HUES48 (cell line): ENCODE measurements at regions not wholly inside any gene's neighbourhood (a gene's known extent, or its start where the extent isn't known, plus 50 kb on each side); places are given as distances from the start of the nearest gene placed in this dataset.

Experiments
- H3K27ac ChIP-seq: one replicate; pipeline ENCODE4 v1.7.0; 2013; ENCODE audit warnings: low read depth, low read length, inconsistent platforms
- H3K27me3 ChIP-seq: 2 replicates; pipeline ENCODE4 v1.6.1; 2013; ENCODE audit warnings: mild to moderate bottlenecking, low read length; ENCODE audit not compliant: control insufficient read depth, insufficient read depth
- H3K36me3 ChIP-seq: 2 replicates; pipeline ENCODE4 v1.6.1; 2013; ENCODE audit warnings: low read length; ENCODE audit not compliant: control insufficient read depth, insufficient read depth
- H3K4me1 ChIP-seq: 2 replicates; pipeline ENCODE4 v1.6.1; 2013; ENCODE audit warnings: mild to moderate bottlenecking, low read length; ENCODE audit not compliant: control insufficient read depth, insufficient read depth
- H3K4me3 ChIP-seq: 2 replicates; pipeline ENCODE4 v1.5.1; 2013; ENCODE audit warnings: mild to moderate bottlenecking, low read depth, low read length
- H3K9ac ChIP-seq: 2 replicates; pipeline ENCODE4 v1.6.1; 2013; ENCODE audit warnings: mild to moderate bottlenecking, low read depth, low read length, moderate library complexity
- H3K9me3 ChIP-seq: 2 replicates; pipeline ENCODE4 v1.6.1; 2013; ENCODE audit warnings: low read length; ENCODE audit not compliant: control insufficient read depth, insufficient read depth

DNA sequence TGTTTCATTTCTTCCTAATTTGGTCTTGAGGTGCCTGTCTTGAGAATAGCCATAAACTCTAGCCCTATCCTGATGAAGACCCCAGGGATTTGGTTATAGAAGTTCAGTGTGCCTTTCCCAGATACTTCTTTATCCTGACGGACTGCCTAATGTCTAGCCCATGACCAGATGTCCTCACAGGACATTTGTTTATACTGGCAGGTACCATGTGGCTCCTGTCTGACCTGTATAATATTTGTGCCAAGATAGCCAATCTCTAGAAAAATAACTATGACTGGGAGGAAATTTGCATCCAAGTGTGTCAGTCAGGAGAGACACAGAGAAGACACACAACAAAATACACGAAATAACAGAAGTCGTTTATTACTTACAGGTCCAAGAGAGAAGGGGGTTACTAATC is 69.2 kb upstream of the MIR17HG start:
- no peaks in the 10 kb centered on the region for H3K9me3 ChIP-seq
- H3K36me3 ChIP-seq: no peaks in the 10 kb centered on the region
- no peak overlapping the region for H3K9ac ChIP-seq
- no peak overlapping the region for H3K4me3 ChIP-seq
- H3K27ac ChIP-seq: no peak overlapping the region
- no peaks in the 10 kb centered on the region for H3K27me3 ChIP-seq
- no peaks in the 10 kb centered on the region for H3K4me1 ChIP-seq

DNA sequence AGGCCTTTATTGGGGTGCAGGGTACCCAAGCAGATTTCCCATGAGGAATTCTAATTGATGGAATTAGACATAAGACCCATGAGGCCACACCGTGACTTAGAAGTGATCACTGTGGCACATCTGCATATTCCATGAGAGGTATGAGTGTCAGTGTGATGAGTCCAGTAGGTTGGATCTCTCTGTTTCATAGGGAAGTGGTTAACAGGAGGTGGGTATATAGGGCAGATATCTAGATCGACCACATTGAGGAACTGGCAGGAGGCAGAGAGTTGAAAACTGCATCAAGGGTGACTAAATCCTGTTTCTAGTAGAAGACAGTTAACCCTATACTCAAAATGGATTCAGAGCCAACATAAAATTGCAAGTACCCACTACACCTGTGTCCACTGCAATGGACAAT is 68.6 kb upstream of the MIR17HG start:
- no peak overlapping the region for H3K9ac ChIP-seq
- no peaks in the 10 kb centered on the region for H3K4me1 ChIP-seq
- no peaks in the 10 kb centered on the region for H3K27me3 ChIP-seq

DNA sequence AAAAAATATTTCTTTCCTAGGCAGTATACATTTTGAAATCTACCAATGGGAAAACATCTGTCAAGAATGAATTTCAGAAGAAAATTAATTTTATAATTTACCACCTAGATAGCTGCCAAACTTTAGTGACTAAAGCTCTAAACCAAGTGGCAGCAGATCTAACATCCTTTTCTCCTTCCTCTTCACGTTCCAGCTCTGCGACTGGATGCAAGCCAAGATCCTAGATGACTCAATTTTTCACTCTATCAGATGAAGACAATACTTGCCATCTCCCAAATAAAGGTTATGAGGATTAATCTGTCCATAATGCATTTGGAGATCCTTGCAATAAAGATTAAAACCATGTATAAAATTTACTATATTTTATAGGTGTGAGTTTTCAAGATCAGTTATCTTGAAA is 66.7 kb upstream of the MIR17HG start:
- Histone ChIP-seq H3K4me3 (no peak overlapping the region), H3K27ac (no peak overlapping the region), H3K27me3 (no peaks in the 10 kb centered on the region), H3K9me3 (no peaks in the 10 kb centered on the region), H3K36me3 (no peaks in the 10 kb centered on the region), H3K4me1 (no peaks in the 10 kb centered on the region), H3K9ac (no peak overlapping the region)

More for the DNA sequence above, 68.6 kb upstream of the MIR17HG start:
- H3K36me3 ChIP-seq: no peaks in the 10 kb centered on the region
- H3K9me3 ChIP-seq: no peaks in the 10 kb centered on the region
- H3K4me3 ChIP-seq: no peak overlapping the region
- no peak overlapping the region for H3K27ac ChIP-seq

DNA sequence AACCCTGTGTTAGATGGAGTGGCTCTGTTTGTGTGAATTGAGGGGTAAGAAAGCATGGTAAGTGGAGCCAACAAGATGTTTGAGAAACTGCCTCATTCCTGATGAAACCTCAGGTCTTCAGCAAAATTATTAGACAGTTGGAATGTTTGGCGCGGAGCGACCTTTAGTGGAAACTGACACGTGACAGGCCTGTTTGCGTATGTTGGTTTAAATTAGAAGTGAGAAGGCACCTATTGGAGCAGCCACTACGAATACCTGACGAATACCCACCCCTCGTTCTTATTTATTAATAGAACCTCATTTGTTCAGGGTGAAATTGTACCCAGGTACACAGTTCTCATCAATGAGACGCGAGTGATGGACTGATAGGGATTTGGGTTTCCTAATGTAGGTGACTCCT is 63.2 kb upstream of the MIR17HG start:
- no peaks in the 10 kb centered on the region for H3K36me3 ChIP-seq
- no peaks in the 10 kb centered on the region for H3K4me1 ChIP-seq
- H3K27ac ChIP-seq: no peak overlapping the region
- peaks cover 4% of the 10 kb centered on the region; the same call in 1 of the 2 replicates for H3K9me3 ChIP-seq
- no peak overlapping the region for H3K4me3 ChIP-seq
- H3K27me3 ChIP-seq: no peaks in the 10 kb centered on the region
- no peak overlapping the region for H3K9ac ChIP-seq

DNA sequence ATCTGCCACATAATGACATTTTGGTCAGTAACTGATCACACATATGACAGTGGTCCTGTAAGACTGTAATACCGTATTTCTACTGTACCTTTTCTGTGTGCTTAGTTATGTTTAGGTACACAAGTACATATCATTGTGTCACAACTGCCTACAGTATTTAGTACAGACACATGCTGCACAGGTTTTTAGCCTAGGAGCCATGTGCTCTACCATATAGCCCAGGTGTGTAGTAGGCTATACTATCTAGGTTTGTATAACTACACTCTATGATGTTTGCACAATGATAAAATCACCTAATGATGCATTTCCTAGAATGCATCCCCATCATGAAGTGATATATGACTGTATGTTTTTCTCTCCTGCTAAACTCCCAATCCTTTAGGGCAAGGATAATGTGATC is 61.2 kb upstream of the MIR17HG start:
- H3K27me3 ChIP-seq: no peaks in the 10 kb centered on the region
- H3K36me3 ChIP-seq: no peaks in the 10 kb centered on the region
- H3K27ac ChIP-seq: no peak overlapping the region
- H3K4me1 ChIP-seq: no peaks in the 10 kb centered on the region
- no peak overlapping the region for H3K9ac ChIP-seq
- H3K9me3 ChIP-seq: peaks cover 4% of the 10 kb centered on the region; the same call in 1 of the 2 replicates
- H3K4me3 ChIP-seq: no peak overlapping the region

DNA sequence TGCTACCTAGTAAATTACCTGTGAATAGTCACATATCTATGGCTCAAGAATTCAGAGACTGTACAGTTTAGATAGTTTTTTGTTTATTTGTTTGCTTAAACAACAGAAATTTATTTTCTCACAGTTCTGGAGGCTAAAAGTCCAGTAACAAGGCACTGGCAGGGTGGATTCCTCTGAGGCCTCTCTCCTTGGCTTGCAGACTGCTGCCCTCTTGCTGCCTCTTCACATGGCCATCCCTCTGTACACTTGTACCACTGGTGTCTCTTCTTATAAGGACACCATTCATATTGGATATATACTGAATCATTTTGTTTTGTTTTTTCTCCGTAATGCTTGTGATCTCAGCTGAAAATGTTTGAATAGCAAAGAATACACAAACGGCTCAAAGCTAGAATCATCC is 56.4 kb upstream of the MIR17HG start:
- Histone ChIP-seq H3K4me1 (no peaks in the 10 kb centered on the region), H3K9me3 (peaks cover 4% of the 10 kb centered on the region; the same call in 1 of the 2 replicates), H3K9ac (no peak overlapping the region), H3K27ac (no peak overlapping the region), H3K4me3 (no peak overlapping the region), H3K36me3 (no peaks in the 10 kb centered on the region), H3K27me3 (no peaks in the 10 kb centered on the region)

DNA sequence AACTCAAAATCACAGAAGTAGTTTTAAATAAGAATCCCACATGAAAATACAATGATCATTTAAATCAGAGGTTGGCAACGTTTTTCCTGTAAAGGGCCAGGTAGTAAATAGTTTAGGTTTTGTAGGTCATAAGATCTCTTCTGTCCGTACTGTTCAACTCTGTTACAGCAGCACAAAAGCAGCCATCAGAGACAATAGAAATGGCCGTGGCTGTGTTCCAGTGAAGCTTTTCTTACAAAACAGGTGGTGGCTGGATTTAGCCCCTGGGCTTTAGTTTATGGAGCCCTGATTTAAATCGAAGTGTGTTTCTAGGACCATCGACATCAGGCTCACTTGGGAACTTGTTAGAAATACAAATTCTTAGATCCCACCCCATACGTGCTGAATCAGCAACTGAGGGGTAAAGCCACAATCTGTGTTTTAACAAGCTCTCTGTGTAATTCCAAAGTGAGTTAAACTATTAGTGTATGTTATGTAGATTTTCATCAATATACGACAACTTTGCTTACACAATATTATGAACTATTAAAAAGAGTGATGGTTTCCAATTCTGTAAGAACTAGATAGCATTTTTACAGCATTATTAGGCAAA is 54.8 kb upstream of the MIR17HG start:
- Histone ChIP-seq H3K36me3 (no peaks in the 10 kb centered on the region), H3K9ac (no peak overlapping the region), H3K9me3 (peaks cover 4% of the 10 kb centered on the region; the same call in 1 of the 2 replicates), H3K4me3 (no peak overlapping the region), H3K27ac (no peak overlapping the region), H3K27me3 (no peaks in the 10 kb centered on the region), H3K4me1 (no peaks in the 10 kb centered on the region)

DNA sequence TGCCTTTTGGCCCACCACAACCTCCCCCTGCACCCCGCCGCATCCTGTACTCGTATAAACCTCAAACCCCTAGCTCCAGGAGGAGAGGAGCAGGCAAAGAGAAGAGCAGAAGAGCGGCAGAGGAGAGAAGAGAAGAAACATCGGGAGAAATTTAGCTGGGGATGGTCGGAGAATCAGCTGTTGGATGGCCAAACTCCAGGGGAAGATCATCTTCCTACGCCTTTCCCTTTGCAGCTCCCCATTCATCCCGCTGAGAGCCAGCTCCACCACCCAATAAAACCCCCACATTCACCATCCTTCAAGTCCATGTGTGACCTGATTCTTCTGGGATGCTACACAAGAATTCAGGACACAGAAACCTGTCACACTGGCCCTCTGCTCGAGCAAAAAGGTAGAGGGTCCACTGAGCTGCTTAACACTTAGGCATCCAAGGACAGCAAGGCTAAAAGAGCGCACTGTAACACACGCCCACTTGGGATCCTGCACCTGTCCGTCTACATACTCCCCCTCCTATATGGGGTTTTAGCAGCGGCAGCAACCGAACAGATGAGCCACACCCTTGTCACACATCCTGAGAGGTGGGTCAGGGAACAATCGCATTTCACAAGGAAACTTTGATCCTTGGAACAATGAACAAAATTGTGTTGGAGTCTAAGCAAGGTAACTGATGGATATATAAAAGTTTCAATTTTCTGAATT is 51.6 kb upstream of the MIR17HG start:
- no peaks in the 10 kb centered on the region for H3K4me1 ChIP-seq
- no peaks in the 10 kb centered on the region for H3K36me3 ChIP-seq
- H3K9me3 ChIP-seq: no peaks in the 10 kb centered on the region

DNA sequence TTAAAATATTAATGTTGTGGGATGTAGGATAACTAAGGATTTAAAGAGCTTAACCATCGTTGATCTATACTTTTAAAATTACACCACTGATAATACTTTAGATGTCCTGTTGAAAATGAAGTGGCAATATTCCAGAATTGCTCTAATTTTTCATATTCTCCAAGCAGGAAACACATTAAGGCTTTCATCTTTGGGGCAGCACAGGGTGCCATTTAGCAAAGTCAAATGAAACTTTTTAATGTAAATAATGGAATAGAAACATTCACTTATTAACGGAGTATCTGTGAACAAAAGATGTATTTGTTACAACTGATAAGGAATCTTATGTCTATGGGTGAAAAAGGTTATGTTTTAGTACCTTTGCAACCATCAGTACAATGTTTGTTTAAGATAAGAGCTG is 50.0 kb upstream of the MIR17HG start:
- H3K4me1 ChIP-seq: no peaks in the 10 kb centered on the region
- no peaks in the 10 kb centered on the region for H3K27me3 ChIP-seq
- H3K4me3 ChIP-seq: no peak overlapping the region
- no peaks in the 10 kb centered on the region for H3K9me3 ChIP-seq
- no peak overlapping the region for H3K27ac ChIP-seq
- H3K9ac ChIP-seq: no peak overlapping the region
- no peaks in the 10 kb centered on the region for H3K36me3 ChIP-seq

More for the DNA sequence above, 51.6 kb upstream of the MIR17HG start:
- Histone ChIP-seq H3K4me3 (no peak overlapping the region), H3K27me3 (no peaks in the 10 kb centered on the region), H3K9ac (no peak overlapping the region), H3K27ac (no peak overlapping the region)
